ENCODE measurements at regions not wholly inside any gene's neighbourhood (a gene's known extent, or its start where the extent isn't known, plus 50 kb on each side); places are given as distances from the start of the nearest gene placed in this dataset.

DNA sequence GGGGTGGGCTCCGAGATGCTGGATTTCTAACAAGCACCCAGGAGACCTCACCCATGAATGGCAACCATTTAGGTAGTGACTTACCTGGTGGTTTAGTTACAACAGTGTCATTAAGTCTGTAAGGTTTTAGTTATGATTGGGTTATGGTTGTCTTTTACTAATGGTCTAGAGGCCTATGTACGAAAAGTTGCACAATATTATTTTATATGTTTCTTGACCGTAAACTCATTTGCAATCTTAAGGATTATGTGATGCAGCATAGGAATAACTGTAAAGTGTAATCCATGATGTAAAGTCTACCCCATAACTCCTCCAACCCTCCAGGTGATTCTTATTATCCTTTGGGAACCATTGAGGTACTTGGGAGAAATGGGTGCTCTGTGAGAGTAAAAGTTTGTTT, 155.4 kb upstream of the ZEB2 start:
- no peak for DNase-seq (ENCODE audit: extremely low read depth, low read depth)

DNA sequence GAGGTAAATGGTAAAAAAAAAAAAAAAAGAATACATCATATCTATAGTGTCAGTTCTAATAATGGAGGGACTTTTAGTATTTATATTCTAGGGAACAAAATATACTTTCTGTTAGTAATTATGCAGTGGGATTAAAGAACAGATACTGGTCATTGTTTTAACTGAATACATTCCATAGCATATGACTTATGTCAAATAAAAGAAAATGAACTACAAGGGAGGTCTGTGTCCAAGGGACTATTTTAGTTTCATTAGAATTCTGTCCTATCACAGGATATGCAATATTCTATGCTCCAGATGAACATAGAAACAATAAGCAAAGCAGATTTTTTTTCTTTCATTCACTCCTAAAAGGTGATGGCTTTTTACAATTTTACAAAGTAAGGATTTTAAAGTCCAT, 154.2 kb upstream of the ZEB2 start:
- no peak for DNase-seq (ENCODE audit: extremely low read depth, low read depth)

DNA sequence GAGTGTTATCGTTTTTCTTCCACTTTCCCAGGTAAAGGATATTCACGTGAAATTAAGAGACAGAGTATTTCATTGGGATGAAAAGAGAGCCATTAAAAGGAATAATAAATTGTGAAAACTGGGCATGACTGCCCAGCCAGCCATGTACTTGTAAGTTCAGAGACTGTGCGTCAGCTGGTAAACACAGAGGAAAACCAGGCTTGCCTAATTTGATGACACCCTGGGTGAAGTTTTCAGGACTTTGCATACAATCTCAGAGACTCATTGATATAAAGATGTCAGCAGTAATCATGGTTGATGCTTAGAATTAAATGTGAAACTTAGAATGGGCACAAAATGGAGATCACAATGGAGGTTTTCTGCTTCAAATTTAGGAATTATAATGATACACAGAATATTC, 153.5 kb upstream of the ZEB2 start:
- no peak for DNase-seq (ENCODE audit: extremely low read depth, low read depth)

DNA sequence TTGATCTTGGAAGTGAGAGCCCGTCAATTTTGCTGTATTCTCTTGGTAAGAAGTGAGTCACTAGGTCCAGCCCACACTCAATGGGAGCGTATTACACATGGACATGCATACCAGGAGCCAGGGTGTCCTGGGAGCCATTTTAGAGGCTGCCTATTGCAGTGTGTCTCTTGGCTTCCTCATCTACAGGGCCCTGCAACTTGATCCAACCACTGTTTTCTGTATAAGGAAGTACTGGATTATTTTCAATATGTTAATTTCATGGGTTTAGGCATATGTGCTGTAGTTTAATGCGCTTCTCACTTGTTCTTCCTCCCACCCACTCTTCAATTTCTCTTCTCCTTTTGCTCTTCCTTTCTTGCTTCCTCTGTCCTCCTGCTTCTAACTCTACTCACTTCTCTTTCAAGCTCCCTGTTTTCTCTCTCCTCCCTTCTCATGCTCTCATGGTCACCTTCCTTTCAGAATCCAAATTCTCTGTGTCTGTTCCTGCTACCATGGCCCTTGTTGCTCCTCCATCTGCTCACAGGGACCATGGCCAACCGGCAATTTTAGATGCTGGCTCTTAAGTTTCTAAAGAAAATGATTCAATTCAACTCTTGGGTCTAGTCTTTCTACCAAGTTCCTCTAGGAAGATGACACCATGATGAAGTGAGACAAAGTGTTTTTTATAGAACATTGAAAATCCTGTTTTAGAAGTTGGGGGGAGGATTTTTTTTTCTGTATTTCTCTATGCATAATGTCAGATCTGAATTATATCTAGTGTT, 152.0 kb upstream of the ZEB2 start:
- DNase-seq (ENCODE audit: extremely low read depth, low read depth): no peak

DNA sequence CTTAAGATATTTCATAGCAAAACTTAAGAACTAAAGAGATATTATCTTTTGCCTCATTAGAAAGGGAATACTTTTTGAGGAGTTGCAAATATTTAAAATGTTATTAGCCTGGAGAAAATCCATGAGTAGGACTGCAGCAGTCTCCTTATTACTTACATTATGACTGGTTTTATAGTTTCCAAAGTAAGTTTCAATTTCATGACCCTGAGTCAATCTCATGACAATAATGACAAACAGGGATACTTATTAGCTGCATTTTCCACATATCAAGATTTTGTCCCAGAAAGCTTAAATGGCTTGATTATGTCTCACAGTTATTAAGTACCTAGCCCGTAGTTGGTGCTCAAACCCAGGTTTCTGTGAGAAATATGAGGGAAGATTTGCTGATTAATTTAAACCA, 150.8 kb upstream of the ZEB2 start:
- DNase-seq (ENCODE audit: extremely low read depth, low read depth): no peak

DNA sequence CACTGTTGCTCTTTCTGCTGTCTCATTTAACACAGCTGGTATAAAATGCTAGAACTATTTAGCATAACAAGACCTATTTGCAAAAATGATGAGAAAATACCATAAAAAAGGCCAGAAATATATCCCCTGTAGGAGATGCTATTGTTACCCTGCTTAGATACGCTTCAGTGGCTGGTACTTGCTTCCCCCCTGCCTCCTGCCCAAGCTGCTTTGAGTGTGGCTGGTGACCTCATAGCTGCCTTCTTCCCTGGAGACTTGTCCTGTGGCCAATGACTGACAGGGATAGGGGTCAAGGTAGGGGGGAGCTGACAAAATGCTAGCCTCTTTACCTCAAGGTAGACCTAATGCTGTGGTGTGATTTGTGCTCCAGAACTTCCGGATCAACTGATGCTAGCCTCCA, 150.2 kb upstream of the ZEB2 start:
- DNase-seq (ENCODE audit: extremely low read depth, low read depth): no peak

- no peak for DNase-seq (ENCODE audit: extremely low read depth, low read depth)
Measured at GRCh38 chr2:144669196-144669987, 149.5 kb upstream of the ZEB2 start.

DNA sequence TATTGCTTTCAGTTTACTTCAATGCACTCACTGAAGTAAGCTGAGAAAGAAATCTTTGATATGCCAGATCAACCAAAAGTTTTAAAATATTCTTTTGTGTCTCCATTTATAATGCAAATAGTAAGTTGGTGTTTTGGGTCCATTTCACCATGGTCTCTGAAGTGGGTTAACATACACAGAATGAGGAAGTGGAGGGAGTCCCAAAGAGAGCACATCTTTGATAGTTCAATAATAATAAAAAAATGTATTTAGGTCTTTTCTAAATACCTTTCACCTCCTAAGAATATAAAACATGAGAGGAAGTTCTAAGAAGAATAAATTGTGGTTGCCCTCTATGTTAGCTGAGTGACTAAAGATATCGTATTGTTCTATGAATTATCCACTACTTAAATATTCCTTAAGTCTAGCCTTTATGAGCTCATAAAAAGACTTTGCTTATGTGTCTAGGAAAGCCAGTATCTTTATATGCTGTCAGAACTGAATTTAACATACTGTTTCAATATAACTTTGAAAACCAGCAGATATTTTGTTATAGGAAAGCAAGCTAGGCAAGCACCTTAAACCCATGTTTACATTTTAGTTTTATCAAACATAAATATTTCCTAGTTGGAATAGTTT, 148.7 kb upstream of the ZEB2 start:
- DNase-seq (ENCODE audit: extremely low read depth, low read depth): no peak

DNA sequence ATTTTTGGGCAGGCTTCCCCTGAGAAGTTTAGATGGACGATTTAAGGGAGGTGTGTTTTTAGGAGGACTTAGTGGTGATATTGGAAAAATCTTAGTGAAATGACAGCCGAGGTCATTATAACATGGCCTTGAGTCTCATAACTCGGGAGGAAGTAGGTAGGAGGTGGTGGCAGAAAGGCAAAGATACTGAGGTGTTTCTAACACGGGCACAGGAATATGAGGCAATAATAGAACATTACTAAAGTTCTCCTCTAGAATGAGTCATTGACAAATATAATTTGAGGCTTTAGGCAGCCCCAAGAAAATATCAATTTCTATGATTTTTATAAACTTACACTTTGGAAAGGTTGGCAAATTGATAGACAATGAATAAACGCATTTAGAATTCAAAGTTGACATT, 146.1 kb upstream of the ZEB2 start:
- DNase-seq (ENCODE audit: extremely low read depth, low read depth): no peak

DNA sequence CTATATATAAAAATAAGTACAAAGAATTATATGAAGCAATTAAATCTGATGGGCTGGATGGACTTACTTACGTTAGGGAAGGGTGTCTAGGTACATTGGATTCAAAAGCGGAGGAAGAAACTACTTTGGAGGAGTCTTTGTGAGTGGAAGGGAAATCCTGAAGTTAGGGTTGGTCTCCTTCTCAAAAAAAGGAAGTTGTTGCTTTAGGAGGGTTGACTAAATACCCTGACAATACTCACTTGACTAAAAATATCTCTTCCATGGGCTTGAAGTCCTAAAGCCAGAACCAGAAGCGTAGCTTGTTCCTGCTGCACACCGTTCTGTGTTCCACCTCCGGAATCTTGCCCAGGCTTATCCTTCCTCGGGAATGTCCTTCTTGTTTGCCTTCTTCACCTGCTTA, 143.3 kb upstream of the ZEB2 start:
- no peak for DNase-seq (ENCODE audit: extremely low read depth, low read depth)

- no peak for DNase-seq (ENCODE audit: extremely low read depth, low read depth)
Measured at GRCh38 chr2:144660518-144661316, 140.8 kb upstream of the ZEB2 start.

DNA sequence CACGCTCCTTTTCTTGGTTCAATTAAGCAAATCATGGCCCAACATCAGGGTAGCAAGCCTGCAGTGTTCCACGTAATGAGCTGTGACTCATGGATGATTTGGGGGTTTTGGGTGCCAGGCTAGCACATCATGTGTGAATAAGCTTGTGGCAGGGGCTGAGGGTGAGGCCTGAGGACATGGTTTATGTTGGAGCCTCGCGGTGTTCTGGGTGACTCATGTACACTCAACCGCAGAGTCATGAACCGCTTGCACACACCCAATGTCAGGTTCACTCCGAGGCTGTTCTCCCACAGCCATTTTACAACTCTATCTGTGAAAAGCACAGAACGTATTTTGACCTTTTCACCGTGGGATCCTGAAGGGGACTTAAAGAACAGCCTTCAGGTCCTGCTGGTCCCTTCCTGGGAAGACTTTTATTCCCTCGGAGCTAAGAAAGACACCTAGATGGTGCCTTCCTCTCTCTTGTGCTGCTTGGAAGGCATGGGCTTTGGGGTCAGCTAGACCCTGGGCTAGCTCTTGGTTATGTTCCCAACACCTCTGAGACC, 139.9 kb upstream of the ZEB2 start:
- no peak for DNase-seq (ENCODE audit: extremely low read depth, low read depth)

DNA sequence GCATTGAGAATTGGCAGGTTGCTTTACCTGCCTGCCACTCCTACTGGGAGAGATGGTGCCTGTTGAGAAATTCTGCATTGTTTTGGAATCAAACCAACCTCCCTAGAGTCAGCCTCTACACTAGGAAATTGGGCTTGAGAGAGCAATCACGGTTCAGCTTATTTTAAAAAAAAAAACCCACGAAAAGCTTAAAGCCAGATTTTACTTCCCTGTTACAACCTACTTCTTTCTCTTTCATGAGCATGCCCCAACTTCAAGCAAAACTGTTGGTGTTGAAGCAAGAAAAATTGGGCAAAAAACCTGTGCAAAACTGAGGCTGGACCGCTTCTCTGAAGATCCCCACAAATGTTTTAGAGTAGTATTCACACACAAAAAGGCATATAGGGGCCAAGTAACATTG, 134.6 kb upstream of the ZEB2 start:
- DNase-seq (ENCODE audit: extremely low read depth, low read depth): no peak

DNA sequence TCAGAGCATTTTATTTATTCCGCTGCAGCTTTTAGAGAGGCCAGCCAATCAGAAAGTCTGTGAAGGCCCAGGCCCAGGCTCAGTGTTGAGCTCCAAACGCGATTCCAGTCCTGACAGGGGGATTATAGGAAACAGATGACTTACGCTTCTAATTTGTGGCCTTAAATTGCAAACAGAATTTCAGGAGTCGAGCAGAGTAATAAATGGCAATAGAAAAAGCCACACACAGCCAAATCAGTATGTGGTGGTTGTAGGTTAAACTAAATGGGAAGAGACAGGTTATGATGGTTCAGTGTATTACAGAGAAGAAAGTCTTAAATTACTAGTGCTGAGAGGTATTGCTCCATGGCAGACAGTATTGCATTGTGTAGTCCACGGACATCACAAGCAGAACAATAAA, 131.0 kb upstream of the ZEB2 start:
- no peak for DNase-seq (ENCODE audit: extremely low read depth, low read depth)

- DNase-seq (ENCODE audit: extremely low read depth, low read depth): no peak
Measured at GRCh38 chr2:144648837-144649465, 129.0 kb upstream of the ZEB2 start.

- DNase-seq (ENCODE audit: extremely low read depth, low read depth): no peak
Measured at GRCh38 chr2:144645083-144645778, 125.3 kb upstream of the ZEB2 start.

- DNase-seq (ENCODE audit: extremely low read depth, low read depth): no peak
Measured at GRCh38 chr2:144644549-144644948, 124.6 kb upstream of the ZEB2 start.

GRCh38 chr2:144643537-144644336, 123.8 kb upstream of the ZEB2 start:
- no peak for DNase-seq (ENCODE audit: extremely low read depth, low read depth)

DNA sequence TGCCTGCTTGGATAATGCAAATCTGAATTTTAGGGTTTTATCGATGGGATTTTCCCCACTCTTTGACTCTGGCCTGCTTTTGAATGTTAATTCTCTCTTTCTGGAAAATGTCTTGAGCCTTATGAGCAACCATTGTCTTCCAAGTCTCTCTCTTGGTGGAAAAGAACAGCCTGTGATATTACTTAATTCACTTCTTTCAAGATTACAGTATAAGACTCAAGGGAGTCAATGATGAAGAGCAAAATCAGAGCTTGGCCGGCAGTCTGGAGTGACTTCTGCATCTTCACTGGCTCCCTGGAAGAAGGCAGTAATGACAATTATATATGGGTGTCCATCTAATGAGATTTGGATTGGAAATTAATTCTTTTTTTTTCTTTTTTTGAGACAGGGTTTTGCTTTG, 122.9 kb upstream of the ZEB2 start:
- DNase-seq (ENCODE audit: extremely low read depth, low read depth): no peak

Data from NCI-H460 (cell line).